HPDE6-E6E7 (cell line): ENCODE measurements at regions not wholly inside any gene's neighbourhood (a gene's known extent, or its start where the extent isn't known, plus 50 kb on each side); places are given as distances from the start of the nearest gene placed in this dataset.
"Not testable (repeated sequence)": the region's sequence is repeated elsewhere in the genome, so short reads cannot be mapped to it uniquely, and the experiment has no call there.

Experiments
- DNase-seq: peaks from one replicate; pipeline ENCODE4 v3.0.0; 2011; ENCODE audit warnings: missing footprints; ENCODE audit errors: extremely low spot score

DNA sequence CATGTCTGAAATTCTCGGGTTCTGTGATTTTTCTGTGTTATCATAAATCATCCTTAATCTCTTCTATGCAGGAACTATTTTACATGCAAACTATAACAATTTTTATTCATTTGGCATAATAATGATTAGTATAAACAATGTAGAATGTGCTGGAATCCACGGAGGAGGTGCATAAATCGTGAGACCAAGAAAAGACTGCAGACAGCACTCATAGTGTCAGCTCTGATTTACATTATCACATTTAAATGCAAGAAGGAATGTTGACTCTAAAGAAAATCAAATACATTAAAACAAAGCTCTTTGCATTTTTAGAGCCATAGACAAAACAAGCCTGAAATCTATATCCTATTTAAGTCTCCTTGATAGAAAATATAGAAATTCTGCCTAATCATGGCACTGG is 501.7 kb upstream of the STXBP6 start:
- DNase-seq, result no peak

GRCh38 chr14:25546826-25547225 is 496.9 kb upstream of the STXBP6 start:
- no peak for DNase-seq

- peak; percentile 17 for DNase-seq
Observed at GRCh38 chr14:25537846-25538455, 488.0 kb upstream of the STXBP6 start.

DNA sequence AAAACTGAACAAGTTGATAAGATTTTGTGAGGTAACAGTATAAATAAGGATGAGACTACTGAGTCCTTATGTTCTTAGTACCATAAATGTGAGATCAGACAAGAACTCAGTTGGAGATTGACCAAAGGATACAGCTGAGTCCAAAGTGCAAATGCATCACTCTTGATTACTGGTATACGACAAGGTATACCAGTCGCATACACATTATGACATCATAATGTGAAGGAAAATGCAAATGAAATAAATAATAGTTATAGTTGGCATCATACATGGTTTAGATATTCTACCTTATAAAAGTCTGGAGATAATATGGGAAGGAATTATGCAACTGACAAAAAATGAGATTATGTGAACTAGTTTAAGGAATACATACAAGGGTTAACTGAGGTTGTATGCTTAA is 476.3 kb upstream of the STXBP6 start:
- DNase-seq, result no peak

DNA sequence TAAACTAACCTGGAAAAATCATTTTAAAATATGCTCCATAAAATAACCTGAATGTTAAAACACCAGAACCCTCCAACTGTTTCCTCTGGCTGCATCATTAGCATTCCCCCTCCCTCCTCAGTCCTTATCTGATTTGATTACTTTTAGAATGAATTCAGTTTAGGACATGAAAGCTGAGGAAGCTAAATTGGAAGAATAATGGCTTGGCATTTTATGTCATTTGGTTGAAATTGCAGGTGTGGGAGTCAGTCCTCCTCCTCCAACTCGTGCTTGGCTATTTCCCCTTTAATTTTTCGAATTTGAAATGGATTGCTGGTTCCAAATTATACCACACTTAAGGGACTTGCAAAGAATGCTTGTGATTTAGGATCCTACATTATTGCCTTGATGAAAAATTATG is 473.0 kb upstream of the STXBP6 start:
- DNase-seq, result no peak

GRCh38 chr14:25522116-25522515 is 472.2 kb upstream of the STXBP6 start:
- no peak for DNase-seq

DNA sequence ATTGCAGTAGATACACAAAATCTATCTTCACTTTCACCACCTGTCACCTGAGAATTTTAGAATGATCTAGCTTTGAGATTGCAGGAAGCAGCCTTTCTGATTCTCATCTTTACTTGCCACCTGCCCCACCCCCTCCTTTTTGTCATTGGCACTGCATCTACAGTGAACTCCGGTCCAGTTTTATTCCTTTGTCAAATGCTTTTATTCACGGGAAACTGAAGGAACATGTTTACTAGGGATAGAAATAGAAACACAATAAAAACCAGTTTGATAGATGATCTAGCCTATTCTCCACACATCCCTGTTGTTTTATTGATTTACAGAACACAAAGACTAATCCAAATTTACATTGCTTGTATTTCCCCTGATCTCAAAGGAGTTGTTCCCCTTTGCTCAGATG is 471.7 kb upstream of the STXBP6 start:
- no peak for DNase-seq

DNA sequence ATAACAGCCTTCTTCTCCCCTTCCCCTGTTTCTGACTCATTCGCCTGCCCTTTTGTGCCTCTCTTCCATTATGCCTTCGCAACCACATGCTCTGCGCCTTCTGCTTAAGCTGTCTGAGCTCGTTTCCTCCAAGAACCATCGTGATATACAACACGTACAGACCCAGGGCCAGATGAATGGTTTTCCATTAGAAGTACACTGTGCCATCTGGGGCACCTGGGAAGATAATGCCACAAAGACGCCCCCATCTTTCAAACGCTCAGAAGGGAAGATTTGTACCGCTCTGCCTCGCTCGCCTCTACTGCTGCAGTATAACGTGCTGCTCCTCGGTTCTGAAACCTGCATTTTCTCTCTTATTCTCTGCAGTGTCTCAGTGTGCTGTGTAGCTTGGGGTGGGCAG is 470.9 kb upstream of the STXBP6 start:
- DNase-seq, result no peak

DNA sequence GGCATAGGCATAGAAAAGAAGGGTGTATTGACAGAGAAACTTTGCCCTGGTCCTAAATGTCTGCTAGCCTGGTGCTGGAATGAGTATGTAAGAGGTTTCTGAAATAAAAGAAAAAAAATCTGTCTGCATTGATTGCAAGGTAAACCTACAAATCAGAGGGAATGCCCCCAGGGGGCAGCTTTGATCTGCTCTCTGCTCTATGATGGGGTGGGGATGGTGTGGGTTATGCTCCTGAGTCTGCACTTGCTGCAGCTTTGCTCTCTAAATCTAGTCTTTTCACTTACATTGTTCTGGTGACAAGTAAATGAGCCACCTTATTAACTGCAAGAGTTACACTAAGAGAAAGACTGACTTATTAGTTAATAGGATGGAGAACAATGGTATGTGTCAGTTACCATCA is 468.4 kb upstream of the STXBP6 start:
- no peak for DNase-seq

GRCh38 chr14:25516838-25517237 is 466.9 kb upstream of the STXBP6 start:
- DNase-seq, result no peak

GRCh38 chr14:25508845-25509244 is 458.9 kb upstream of the STXBP6 start:
- DNase-seq, result no peak

DNA sequence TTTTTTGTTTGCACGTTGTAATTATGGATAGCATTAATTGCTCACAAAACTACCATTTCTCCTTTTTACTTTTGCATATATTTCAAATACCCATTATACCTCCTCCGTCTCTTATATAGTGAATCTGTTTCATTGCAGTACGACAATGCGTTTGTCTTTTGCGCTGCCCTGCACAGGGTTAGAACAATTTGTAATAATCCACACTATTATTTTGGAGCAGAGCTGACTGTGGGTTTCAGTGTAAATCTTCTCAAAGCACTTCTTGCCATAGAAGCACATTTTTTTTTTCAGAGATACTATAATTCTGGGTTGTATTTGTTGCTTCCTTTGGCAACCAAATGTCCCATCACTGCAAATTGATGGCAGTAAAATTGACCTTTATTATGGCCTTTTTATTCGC is 451.8 kb upstream of the STXBP6 start:
- no peak for DNase-seq

DNA sequence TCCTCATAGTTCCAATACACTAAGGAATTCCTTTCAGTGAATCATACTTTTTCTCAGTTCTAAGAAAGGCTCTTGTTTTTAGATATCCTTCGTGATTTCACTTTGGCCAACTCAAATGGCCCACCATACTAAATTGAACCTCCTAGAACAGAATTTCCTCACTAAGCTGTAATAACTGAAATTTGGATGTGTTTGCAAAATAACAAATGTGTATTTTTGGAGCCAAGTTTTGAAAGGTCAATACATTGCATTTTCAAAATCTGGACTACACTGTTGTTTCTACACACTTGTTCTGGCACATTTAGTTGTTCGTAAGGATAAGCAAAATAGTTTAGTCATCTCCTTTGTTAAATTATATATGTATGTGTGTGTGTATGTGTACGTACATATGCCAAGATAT is 439.0 kb upstream of the STXBP6 start:
- DNase-seq, result no peak

DNA sequence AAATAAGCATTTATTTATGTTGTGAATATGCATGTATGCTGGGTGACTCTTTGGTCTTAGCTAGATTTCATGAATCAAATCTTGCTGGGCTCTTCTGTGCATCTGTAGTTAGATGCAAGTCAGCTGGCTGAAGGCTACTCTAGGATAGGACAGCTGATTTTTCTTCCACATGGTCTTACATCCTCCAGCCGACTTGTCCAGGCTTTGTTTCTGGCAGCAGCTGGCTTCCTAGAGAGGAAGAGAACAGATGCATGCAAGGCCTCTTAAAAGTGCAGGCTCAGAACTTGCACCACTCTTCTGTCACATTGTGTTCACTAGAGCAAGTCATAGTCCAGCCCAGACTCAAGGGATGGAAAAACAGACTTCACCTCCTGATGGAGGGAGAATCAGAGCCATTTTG is 435.4 kb upstream of the STXBP6 start:
- no peak for DNase-seq

DNA sequence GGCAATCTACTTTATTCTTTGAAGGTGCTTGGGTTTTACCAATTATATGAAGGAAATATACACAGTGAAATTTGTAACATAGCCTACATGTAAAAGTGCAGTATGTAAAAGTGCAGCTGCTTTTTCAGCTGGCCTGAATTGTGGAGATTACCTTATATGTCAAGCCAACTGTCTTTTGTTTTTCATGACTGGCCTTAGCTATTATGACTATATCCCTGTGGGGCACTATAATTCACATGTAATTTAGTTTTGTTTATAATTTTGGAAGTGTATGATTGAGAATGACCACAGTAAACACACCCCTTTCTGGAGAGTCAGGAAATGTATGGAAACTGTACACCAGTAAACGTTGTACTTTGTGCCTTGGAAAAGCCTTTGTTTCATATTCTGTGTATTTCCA is 435.0 kb upstream of the STXBP6 start:
- no peak for DNase-seq

DNA sequence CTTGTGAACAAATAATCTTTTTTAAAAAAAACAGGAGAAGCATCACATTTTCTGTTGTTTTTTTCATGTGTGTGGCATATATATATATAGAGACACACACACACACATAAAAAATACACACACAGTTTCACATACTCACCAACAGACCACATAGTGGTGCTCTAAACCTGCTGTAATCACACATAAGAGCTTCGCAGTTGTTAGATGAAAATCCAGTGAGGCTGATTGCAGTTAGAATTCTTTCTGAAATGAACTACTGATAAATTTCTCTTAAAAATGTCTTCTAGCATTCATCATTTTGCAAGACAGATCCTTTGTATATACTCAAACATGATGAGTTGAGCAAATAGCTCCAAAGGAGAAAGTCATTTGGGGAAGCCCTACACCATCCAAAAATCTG is 434.3 kb upstream of the STXBP6 start:
- no peak for DNase-seq

DNA sequence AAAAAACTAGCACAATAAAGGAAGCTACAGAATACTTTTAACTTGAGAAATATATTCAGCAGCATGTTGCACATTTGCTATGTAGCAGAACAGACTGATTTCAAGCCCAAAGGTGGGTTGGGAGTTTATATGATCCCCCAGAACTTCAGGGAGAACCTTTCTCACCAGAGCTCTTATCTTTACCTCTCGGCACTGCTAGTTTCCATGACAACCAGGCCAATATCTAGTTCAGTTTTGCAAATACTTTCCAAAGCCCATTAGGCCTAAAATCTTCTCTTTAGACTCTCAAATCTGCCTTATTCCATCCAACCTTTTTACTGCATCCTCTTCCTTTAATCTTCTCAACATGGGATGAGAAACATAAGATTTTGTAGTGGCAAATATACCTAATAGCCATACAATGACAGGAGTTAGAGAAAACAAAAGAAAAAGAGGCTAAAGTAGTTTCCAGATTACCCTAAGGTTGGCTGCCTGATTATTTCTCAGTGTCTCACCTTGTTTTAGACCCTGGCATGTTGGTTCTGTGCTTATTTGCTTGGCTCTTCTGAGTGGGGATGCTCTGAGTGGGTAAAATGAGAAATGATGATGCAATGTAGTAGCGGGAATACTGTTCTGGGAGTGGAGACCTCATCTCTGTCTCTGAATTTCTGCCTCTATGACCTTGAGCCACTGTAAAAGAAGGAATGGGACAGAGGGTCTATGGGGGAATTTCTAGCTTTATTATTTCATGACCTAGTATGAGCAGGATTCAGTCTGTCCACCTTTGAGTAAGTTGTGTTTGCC is 427.6 kb upstream of the STXBP6 start:
- DNase-seq, result no peak

DNA sequence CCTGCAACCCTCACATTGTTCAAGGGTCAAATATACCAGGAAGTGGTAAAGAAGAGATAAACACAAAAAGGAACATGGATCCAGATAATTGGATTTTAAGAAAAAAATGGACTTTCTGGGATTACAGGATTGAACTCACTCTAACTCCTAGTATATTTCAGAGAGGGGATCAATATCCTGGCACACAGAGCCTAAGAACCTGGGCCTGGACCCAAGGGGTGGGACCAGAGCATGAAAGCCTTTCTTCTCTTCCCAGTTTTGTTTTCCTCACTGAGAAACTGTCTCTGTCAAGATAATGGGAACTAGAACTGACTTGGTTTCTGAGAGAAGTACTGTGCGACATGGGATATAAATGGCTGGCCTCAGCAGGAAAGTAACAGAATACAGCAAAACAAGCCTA is 422.8 kb upstream of the STXBP6 start:
- no peak for DNase-seq

DNA sequence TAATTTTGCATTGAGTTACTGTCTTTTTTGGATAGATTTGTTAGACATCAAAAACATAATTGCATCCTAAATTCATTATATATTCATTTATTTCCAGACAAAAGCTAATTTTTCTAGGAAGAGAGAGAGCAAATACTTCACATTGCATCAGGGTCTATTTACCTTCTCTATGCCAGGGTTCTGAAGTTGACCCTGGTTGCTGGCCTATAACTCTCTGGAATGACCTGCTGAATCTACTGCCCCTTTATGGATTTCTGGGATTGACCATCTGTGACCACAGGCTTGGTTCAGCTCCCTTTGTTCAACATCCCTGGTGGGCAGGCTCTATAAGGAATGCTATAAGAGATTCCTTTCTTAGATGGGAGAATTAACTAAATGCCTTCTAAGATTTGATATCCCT is 414.8 kb upstream of the STXBP6 start:
- DNase-seq, result no peak

DNA sequence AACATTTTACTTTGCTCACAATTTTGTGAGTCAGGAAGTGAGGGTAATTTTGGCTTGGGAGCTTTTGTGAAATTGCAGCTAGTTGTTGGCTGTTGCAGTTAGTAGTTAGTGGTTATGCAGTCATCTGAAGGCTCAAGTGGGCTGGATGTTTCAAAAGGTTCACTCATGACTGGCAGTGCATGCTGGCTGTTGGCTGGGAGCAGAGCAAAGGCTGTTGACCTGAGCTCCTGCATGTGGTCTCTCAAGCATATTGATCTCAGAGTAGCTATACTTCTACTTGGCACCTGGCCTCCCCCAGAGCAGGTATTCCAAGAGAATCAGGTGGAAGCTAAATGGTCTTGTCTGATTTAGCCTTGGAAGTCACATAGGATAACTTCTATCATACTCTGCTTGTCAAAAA is 414.1 kb upstream of the STXBP6 start:
- no peak for DNase-seq

DNA sequence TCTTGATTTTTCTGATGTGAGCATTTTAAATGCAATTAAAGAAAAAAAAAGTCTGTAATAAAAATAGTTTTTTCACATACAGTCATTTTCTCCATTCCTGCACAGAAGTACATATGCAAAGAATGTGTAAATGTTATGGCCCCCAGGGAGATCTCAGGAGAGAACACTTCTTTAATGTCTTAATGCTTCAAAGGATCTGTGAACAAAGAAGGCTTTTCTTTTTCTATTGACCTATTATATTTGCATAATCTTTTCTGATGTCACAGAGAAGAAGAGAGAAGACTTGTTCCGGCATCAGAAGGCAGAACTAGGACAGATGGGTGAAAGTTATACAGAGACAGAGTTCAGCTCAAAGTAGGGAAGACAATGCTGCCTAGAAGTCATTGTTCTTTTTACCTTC is 413.5 kb upstream of the STXBP6 start:
- no peak for DNase-seq

GRCh38 chr14:25461780-25462179 is 411.8 kb upstream of the STXBP6 start:
- DNase-seq, result no peak

DNA sequence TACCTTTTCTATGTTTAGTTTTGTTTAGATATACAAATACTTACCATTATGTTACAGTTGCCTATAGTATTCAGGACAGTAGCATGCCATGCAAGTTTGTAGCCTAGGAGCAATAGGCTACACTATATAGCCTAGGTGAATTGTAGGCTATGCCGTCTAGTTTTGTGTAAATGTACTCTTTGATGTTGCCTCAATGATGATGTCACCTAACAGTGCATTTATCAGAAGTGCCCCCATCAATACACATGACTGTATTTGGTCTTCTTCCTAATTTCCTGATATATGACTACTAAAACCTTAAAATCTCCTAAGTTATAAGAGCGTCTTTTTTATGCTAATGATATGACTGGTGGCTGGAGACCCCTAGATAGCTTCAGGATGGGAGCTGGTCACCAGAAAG is 394.4 kb upstream of the STXBP6 start:
- no peak for DNase-seq

- DNase-seq, result not testable (repeated sequence)
Observed at GRCh38 chr14:25440382-25440781, 390.4 kb upstream of the STXBP6 start.
